MM.1S (cell line): ENCODE measurements at regions not wholly inside any gene's neighbourhood (a gene's known extent, or its start where the extent isn't known, plus 50 kb on each side); places are given as distances from the start of the nearest gene placed in this dataset.

ENCODE experiments used
- DNase-seq: peaks from one replicate; pipeline ENCODE4 v3.0.0-alpha.2; 2015
- H2AFZ ChIP-seq: fragments of 300-600 bp; sonication (generic); 2 replicates; pipeline ENCODE4 v1.6.0; 2016; ENCODE audit warnings: antibody characterized with exemption, low read length
- H3F3A ChIP-seq: fragments of 300-600 bp; sonication (generic); 2 replicates; pipeline ENCODE4 v1.6.1; 2016; ENCODE audit warnings: mild to moderate bottlenecking, antibody characterized with exemption, low read length, moderate library complexity, mixed read lengths; ENCODE audit not compliant: insufficient read depth
- H3K27ac ChIP-seq: fragments of 300-600 bp; sonication (generic); 2 replicates; pipeline ENCODE4 v1.5.1; 2016; ENCODE audit warnings: mild to moderate bottlenecking, low read length
- H3K27me3 ChIP-seq: fragments of 300-600 bp; sonication (generic); replicated peaks from 2 replicates; pipeline ENCODE4 v1.6.0; 2016; ENCODE audit warnings: low read length; ENCODE audit not compliant: insufficient read depth
- H3K36me3 ChIP-seq: fragments of 300-600 bp; sonication (generic); replicated peaks from 2 replicates; pipeline ENCODE4 v1.6.1; 2016; ENCODE audit warnings: mild to moderate bottlenecking, low read length, mixed read lengths; ENCODE audit not compliant: insufficient read depth
- H3K4me1 ChIP-seq: fragments of 300-600 bp; sonication (generic); 2 replicates; pipeline ENCODE4 v1.6.1; 2016; ENCODE audit warnings: low read length, mixed read lengths
- H3K4me2 ChIP-seq: fragments of 300-600 bp; sonication (generic); 2 replicates; pipeline ENCODE4 v1.6.0; 2016; ENCODE audit warnings: low read depth, low read length
- H3K4me3 ChIP-seq: fragments of 300-600 bp; sonication (generic); 2 replicates; pipeline ENCODE4 v1.5.1; 2016; ENCODE audit warnings: low read length, mixed read lengths
- H3K79me2 ChIP-seq: fragments of 300-600 bp; sonication (generic); 2 replicates; pipeline ENCODE4 v1.6.1; 2016; ENCODE audit warnings: mixed run types, low read length, mixed read lengths
- H3K9ac ChIP-seq: fragments of 300-600 bp; sonication (generic); 2 replicates; pipeline ENCODE4 v1.6.1; 2016; ENCODE audit warnings: low read length, mixed read lengths
- H3K9me2 ChIP-seq: fragments of 300-600 bp; sonication (generic); replicated peaks from 2 replicates; pipeline ENCODE4 v1.6.1; 2016; ENCODE audit warnings: mild to moderate bottlenecking, low read length, mixed read lengths; ENCODE audit not compliant: insufficient read depth
- H3K9me3 ChIP-seq: fragments of 300-600 bp; sonication (generic); replicated peaks from 2 replicates; pipeline ENCODE4 v1.6.1; 2016; ENCODE audit warnings: mild to moderate bottlenecking, low read length, mixed read lengths; ENCODE audit not compliant: insufficient read depth
- H4K20me1 ChIP-seq: fragments of 300-600 bp; sonication (generic); 2 replicates; pipeline ENCODE4 v1.6.1; 2016; ENCODE audit warnings: mild to moderate bottlenecking, low read length, moderate library complexity, mixed read lengths; ENCODE audit not compliant: insufficient read depth
- EZH2 ChIP-seq: fragments of 300-600 bp; sonication (generic); optimal IDR thresholded peaks from 2 replicates; pipeline ENCODE3; 2017; ENCODE audit warnings: low read depth, mild to moderate bottlenecking, antibody characterized with exemption, low read length, mixed read lengths
- EZH2phosphoT487 ChIP-seq: fragments of 300-600 bp; sonication (generic); IDR thresholded peaks from 2 replicates; pipeline ENCODE4 v1.6.1; 2018; ENCODE audit warnings: antibody characterized with exemption, low read length
- TF ChIP-seq, protein P1 (sequence below): fragments of 300-600 bp; sonication (generic); IDR thresholded peaks from 2 replicates; pipeline ENCODE4 v1.5.1; 2016; ENCODE audit warnings: antibody characterized with exemption, low read length, mixed read lengths

DNA sequence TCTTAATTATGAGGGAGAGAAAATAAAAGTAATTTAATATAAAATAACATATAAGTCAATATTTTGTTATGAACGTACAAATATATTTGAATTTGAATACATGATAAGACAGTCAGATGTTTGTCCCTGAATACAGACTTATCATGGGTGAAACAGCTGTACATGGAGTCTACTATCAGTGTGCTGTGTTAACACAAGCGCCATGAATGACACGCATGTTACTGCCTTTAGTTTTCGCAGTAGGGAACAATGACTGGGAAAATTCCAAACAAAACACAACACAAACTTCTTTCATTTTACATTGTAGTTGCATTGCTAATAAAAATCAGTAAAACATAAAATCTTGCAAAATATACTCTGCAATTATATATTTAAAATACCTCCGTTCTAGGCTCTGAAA, 108.6 kb downstream of the FBXO5 start:
- Histone ChIP-seq H3K9ac (no peak overlapping the region), H3K27me3 (no peaks in the 10 kb centered on the region), H3K27ac (no peak overlapping the region), H4K20me1 (no peaks in the 10 kb centered on the region), H3K36me3 (no peaks in the 10 kb centered on the region), H3K9me3 (no peaks in the 10 kb centered on the region), H3K9me2 (no peaks in the 10 kb centered on the region), H3K4me2 (no peak overlapping the region), H3F3A (no peaks in the 10 kb centered on the region), H2AFZ (no peak overlapping the region), H3K4me1 (no peaks in the 10 kb centered on the region), H3K79me2 (no peaks in the 10 kb centered on the region), H3K4me3 (no peak overlapping the region)
- DNase-seq = no peak
- TF ChIP-seq EZH2 (no peak), EZH2phosphoT487 (no peak)
- TF ChIP-seq, protein P1, sequence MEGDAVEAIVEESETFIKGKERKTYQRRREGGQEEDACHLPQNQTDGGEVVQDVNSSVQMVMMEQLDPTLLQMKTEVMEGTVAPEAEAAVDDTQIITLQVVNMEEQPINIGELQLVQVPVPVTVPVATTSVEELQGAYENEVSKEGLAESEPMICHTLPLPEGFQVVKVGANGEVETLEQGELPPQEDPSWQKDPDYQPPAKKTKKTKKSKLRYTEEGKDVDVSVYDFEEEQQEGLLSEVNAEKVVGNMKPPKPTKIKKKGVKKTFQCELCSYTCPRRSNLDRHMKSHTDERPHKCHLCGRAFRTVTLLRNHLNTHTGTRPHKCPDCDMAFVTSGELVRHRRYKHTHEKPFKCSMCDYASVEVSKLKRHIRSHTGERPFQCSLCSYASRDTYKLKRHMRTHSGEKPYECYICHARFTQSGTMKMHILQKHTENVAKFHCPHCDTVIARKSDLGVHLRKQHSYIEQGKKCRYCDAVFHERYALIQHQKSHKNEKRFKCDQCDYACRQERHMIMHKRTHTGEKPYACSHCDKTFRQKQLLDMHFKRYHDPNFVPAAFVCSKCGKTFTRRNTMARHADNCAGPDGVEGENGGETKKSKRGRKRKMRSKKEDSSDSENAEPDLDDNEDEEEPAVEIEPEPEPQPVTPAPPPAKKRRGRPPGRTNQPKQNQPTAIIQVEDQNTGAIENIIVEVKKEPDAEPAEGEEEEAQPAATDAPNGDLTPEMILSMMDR = no peak

DNA sequence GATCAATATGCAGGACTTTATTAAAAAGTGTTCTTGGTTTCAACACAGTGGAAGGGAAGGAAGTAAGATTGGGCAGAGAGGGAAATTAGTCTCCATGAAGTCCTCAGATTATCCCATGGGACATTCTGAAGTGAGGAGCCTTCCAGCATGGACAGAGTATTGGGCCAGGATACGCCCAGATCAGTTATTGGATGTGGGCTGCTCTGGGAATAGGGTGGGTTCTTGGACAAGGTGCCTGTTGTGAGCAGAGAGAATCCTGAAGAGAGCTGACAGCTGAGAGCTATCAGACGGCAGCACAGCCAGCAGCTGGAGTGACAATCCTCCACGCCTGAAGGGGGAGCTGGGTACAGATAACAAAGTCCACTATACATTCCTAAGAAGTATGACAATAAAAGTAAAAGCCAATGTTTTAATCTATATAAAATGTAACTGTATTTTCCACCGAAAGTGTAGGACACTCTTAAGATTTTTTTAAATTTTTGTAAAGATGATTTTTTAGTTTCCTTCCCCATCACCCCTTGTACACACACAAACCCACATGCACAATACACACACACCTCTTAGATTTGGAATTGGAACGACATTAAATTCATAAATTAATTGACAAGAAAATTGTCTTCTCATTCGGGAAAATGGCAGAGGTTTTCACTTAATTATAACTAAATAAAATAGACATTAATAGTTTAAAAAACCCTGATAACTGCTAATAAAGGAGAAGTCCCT, 107.8 kb downstream of the FBXO5 start:
- H3K36me3 ChIP-seq = no peaks in the 10 kb centered on the region
- H3K4me2 ChIP-seq = no peak overlapping the region
- no peak overlapping the region for H2AFZ ChIP-seq
- H3K9me3 ChIP-seq = no peaks in the 10 kb centered on the region
- H3K9ac ChIP-seq = no peak overlapping the region
- no peaks in the 10 kb centered on the region for H3K27me3 ChIP-seq
- no peaks in the 10 kb centered on the region for H4K20me1 ChIP-seq
- no peaks in the 10 kb centered on the region for H3K9me2 ChIP-seq
- H3K79me2 ChIP-seq = no peaks in the 10 kb centered on the region
- no peak for DNase-seq
- H3K4me1 ChIP-seq = no peaks in the 10 kb centered on the region
- no peaks in the 10 kb centered on the region for H3F3A ChIP-seq
- TF ChIP-seq, protein P1 = no peak
- TF ChIP-seq EZH2 = no peak
- no peak overlapping the region for H3K27ac ChIP-seq
- H3K4me3 ChIP-seq = no peak overlapping the region

DNA sequence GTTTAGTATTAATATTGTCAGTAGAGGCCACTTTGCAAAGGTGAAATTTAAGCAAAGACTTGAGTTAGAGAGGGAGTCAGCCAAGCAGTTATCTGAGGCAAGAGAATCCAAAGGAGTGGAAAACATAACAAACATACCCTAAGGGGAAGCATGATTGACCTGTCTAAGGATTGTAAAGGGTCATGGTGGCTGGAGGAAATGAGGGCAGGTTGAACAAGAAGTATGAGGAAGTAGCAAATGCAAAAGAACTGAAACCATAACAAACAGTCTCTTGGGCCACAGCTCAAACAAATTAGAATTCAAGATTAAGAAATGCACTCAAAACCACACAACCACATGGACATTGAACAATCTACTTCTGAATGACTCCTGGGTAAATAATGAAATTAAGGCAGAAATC, 103.2 kb downstream of the FBXO5 start:
- H3F3A ChIP-seq = no peaks in the 10 kb centered on the region
- TF ChIP-seq, protein P1 = no peak
- TF ChIP-seq EZH2 (no peak), EZH2phosphoT487 (no peak)
- H3K4me1 ChIP-seq = no peaks in the 10 kb centered on the region
- no peak overlapping the region for H3K4me2 ChIP-seq
- DNase-seq = no peak
- no peak overlapping the region for H3K4me3 ChIP-seq
- no peaks in the 10 kb centered on the region for H3K9me2 ChIP-seq
- no peaks in the 10 kb centered on the region for H3K36me3 ChIP-seq
- no peak overlapping the region for H2AFZ ChIP-seq
- no peak overlapping the region for H3K9ac ChIP-seq
- H3K27ac ChIP-seq = no peak overlapping the region
- H3K9me3 ChIP-seq = no peaks in the 10 kb centered on the region
- H3K27me3 ChIP-seq = no peaks in the 10 kb centered on the region
- H3K79me2 ChIP-seq = no peaks in the 10 kb centered on the region
- H4K20me1 ChIP-seq = no peaks in the 10 kb centered on the region
